Hepatocyte (in vitro differentiated cells): ENCODE measurements at regions not wholly inside any gene's neighbourhood (a gene's known extent, or its start where the extent isn't known, plus 50 kb on each side); places are given as distances from the start of the nearest gene placed in this dataset.

Experiments
- DNase-seq: peaks from one replicate; pipeline ENCODE4 v3.0.0-alpha.2; 2016; ENCODE audit warnings: low spot score
- H2AFZ ChIP-seq: fragments of 200-600 bp; sonication (generic); 2 replicates; pipeline ENCODE4 v1.6.0; 2016; ENCODE audit warnings: antibody characterized with exemption, mild to moderate bottlenecking
- H3K27ac ChIP-seq: fragments of 200-600 bp; sonication (generic); 2 replicates; pipeline ENCODE4 v1.5.1; 2016; ENCODE audit warnings: mild to moderate bottlenecking
- H3K27me3 ChIP-seq: fragments of 200-600 bp; sonication (generic); 2 replicates; pipeline ENCODE4 v1.6.1; 2016
- H3K36me3 ChIP-seq: fragments of 200-600 bp; sonication (generic); replicated peaks from 2 replicates; pipeline ENCODE4 v1.5.1; 2016; ENCODE audit warnings: low read depth; ENCODE audit not compliant: insufficient read depth
- H3K4me1 ChIP-seq: fragments of 200-600 bp; sonication (generic); 2 replicates; pipeline ENCODE4 v1.5.1; 2016; ENCODE audit warnings: mild to moderate bottlenecking, moderate library complexity; ENCODE audit not compliant: insufficient read depth
- H3K4me2 ChIP-seq: fragments of 200-600 bp; sonication (generic); 2 replicates; pipeline ENCODE4 v1.6.0; 2016
- H3K4me3 ChIP-seq: fragments of 200-600 bp; sonication (generic); 2 replicates; pipeline ENCODE4 v1.5.1; 2016; ENCODE audit warnings: mild to moderate bottlenecking
- H3K79me2 ChIP-seq: fragments of 200-600 bp; sonication (generic); 2 replicates; pipeline ENCODE4 v1.6.0; 2017; ENCODE audit warnings: mild to moderate bottlenecking
- H3K9me2 ChIP-seq: fragments of 200-600 bp; sonication (generic); replicated peaks from 2 replicates; pipeline ENCODE4 v1.6.0; 2017; ENCODE audit warnings: mild to moderate bottlenecking; ENCODE audit not compliant: insufficient read depth
- H3K9me3 ChIP-seq: fragments of 200-600 bp; sonication (generic); 2 replicates; pipeline ENCODE4 v1.5.1; 2016; ENCODE audit warnings: low read depth, mild to moderate bottlenecking
- H4K20me1 ChIP-seq: fragments of 200-600 bp; sonication (generic); 2 replicates; pipeline ENCODE4 v1.6.0; 2016; ENCODE audit warnings: mild to moderate bottlenecking; ENCODE audit not compliant: insufficient read depth, poor library complexity, severe bottlenecking
- EZH2 ChIP-seq: fragments of 200-600 bp; sonication (generic); IDR thresholded peaks from 2 replicates; pipeline ENCODE4 v1.6.1; 2016; ENCODE audit warnings: antibody characterized with exemption, mild to moderate bottlenecking, borderline replicate concordance
- EZH2phosphoT487 ChIP-seq: fragments of 200-600 bp; sonication (generic); IDR thresholded peaks from one replicate; pipeline ENCODE4 v1.6.1; 2018; ENCODE audit warnings: antibody characterized with exemption, mild to moderate bottlenecking, low read depth, moderate library complexity; ENCODE audit not compliant: unreplicated experiment, severe bottlenecking
- WGBS: methylation state at CpG from one replicate; pipeline ENCODE4 v1.1.6; 2016; ENCODE audit warnings: low lambda C conversion rate; ENCODE audit errors: missing lambda C conversion rate; 5-methylcytosine and 5-hydroxymethylcytosine counted together
- TF ChIP-seq, protein P1 (sequence below): fragments of 200-600 bp; sonication (generic); IDR thresholded peaks from 2 replicates; pipeline ENCODE4 v1.5.1; 2016; ENCODE audit warnings: antibody characterized with exemption, mild to moderate bottlenecking; ENCODE audit not compliant: poor library complexity

DNA sequence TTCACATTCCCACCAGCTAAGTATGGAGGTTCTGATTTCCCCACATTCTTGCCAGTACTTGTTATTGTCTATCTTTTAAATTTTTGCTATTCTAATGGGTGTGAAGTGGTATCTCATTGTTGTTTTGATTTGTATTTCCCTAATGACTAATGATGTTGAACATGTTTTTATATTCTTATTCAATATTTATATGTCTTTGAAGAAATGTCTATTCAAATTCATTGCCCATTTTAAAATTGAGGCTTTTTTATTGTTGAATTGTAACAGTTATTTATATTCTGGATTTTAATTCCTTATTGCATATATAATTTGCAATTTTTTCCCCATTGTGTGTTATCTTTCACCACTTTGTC is 255.3 kb downstream of the EDEM1 start:
- H2AFZ ChIP-seq = no peak overlapping the region
- H3K4me1 ChIP-seq = no peaks in the 10 kb centered on the region
- no peak overlapping the region for H3K4me2 ChIP-seq
- H3K4me3 ChIP-seq = no peak overlapping the region
- no peaks in the 10 kb centered on the region for H3K27me3 ChIP-seq
- no peaks in the 10 kb centered on the region for H3K9me2 ChIP-seq
- no peak for DNase-seq
- no peaks in the 10 kb centered on the region for H3K36me3 ChIP-seq
- no peaks in the 10 kb centered on the region for H3K79me2 ChIP-seq
- no peak for TF ChIP-seq EZH2phosphoT487
- no peaks in the 10 kb centered on the region for H3K9me3 ChIP-seq
- no peak overlapping the region for H3K27ac ChIP-seq
- H4K20me1 ChIP-seq = no peaks in the 10 kb centered on the region

DNA sequence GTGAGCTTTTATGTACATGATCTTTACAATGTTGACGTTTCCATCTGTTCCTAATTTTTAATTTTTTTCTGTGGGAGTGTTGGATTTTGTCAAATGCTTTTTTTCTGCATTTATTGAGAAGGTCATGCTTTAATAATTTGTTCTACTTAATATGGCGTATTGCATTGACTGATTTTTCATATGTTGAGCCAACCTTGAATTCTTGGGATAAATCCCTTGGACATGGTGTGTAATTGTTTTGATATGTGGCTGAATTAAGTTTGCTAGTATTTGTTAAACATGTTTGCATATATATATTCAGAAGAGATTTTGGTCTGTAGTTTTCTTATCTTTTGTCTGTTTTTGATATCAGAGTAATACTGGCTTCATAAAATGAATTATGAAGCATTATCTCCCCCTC is 256.7 kb downstream of the EDEM1 start:
- no peaks in the 10 kb centered on the region for H4K20me1 ChIP-seq
- no peaks in the 10 kb centered on the region for H3K36me3 ChIP-seq
- 88% methylated on average over 2 of the region's 2 CpGs for WGBS
- H3K27ac ChIP-seq = no peak overlapping the region
- no peaks in the 10 kb centered on the region for H3K9me3 ChIP-seq
- H3K9me2 ChIP-seq = no peaks in the 10 kb centered on the region
- no peak for DNase-seq
- H3K4me3 ChIP-seq = no peak overlapping the region
- TF ChIP-seq EZH2phosphoT487 (no peak), EZH2 (no peak)
- TF ChIP-seq, protein P1, sequence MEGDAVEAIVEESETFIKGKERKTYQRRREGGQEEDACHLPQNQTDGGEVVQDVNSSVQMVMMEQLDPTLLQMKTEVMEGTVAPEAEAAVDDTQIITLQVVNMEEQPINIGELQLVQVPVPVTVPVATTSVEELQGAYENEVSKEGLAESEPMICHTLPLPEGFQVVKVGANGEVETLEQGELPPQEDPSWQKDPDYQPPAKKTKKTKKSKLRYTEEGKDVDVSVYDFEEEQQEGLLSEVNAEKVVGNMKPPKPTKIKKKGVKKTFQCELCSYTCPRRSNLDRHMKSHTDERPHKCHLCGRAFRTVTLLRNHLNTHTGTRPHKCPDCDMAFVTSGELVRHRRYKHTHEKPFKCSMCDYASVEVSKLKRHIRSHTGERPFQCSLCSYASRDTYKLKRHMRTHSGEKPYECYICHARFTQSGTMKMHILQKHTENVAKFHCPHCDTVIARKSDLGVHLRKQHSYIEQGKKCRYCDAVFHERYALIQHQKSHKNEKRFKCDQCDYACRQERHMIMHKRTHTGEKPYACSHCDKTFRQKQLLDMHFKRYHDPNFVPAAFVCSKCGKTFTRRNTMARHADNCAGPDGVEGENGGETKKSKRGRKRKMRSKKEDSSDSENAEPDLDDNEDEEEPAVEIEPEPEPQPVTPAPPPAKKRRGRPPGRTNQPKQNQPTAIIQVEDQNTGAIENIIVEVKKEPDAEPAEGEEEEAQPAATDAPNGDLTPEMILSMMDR = no peak
- H2AFZ ChIP-seq = no peak overlapping the region
- no peaks in the 10 kb centered on the region for H3K4me1 ChIP-seq
- H3K27me3 ChIP-seq = no peaks in the 10 kb centered on the region
- no peak overlapping the region for H3K4me2 ChIP-seq
- no peaks in the 10 kb centered on the region for H3K79me2 ChIP-seq

DNA sequence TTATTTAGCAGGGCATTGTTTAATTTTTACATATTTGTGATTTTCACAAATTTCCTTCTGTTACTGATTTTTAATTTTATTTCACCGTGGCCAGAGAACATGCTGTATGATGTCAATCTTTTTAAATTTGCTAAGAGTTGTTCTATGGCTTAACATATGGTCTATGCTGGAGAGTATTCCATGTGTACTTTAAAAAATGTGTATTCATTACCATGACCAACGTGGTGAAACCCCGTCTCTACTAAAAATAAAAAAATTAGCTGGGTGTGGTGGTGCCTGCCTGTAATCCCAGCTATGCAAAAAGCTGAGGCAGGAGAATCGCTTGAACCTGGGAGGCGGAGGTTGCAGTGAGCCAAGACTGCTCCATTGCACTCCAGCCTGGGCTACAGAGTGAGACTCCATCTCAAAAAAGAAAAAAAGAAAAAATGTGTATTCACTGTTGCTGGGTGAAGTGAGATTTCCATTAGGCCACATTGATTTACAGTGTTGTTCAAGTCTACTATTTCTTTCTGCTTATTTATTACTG is 258.2 kb downstream of the EDEM1 start:
- Histone ChIP-seq H3K9me3 (no peaks in the 10 kb centered on the region), H3K79me2 (no peaks in the 10 kb centered on the region), H3K4me2 (no peak overlapping the region), H3K9me2 (no peaks in the 10 kb centered on the region), H3K36me3 (no peaks in the 10 kb centered on the region), H3K27me3 (no peaks in the 10 kb centered on the region), H3K4me1 (no peaks in the 10 kb centered on the region), H2AFZ (no peak overlapping the region), H3K27ac (no peak overlapping the region), H3K4me3 (no peak overlapping the region), H4K20me1 (no peaks in the 10 kb centered on the region)
- 88% methylated on average over 5 of the region's 5 CpGs for WGBS
- DNase-seq = no peak
- TF ChIP-seq EZH2phosphoT487 (no peak), EZH2 (no peak)
- TF ChIP-seq, protein P1 = no peak

DNA sequence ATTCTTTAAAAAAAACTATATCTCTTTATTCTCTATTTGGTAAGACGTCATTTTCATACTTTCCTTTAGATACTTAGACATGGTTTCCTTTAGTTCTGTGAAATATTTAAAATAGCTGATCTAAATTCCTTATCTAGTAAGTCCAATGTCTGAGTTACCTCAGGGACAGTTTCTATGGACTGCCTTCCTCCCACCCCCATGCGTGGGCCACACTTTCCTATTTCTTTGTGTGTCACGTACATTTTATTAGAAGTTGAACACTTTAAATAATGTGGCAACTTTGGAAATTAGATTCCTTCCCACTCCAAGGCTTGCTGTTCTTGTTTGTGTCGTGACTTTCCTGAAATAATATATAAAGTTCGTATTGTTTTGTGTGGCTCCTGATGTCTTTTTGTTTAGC is 260.7 kb downstream of the EDEM1 start:
- H2AFZ ChIP-seq = no peak overlapping the region
- H3K4me3 ChIP-seq = no peak overlapping the region
- no peaks in the 10 kb centered on the region for H3K9me2 ChIP-seq
- DNase-seq = no peak
- no peaks in the 10 kb centered on the region for H3K4me1 ChIP-seq
- H3K9me3 ChIP-seq = no peaks in the 10 kb centered on the region
- H3K27ac ChIP-seq = no peak overlapping the region
- WGBS = 87% methylated on average over 5 of the region's 5 CpGs
- H3K27me3 ChIP-seq = no peaks in the 10 kb centered on the region
- TF ChIP-seq EZH2 (no peak), EZH2phosphoT487 (no peak)
- TF ChIP-seq, protein P1 = no peak
- H4K20me1 ChIP-seq = no peaks in the 10 kb centered on the region
- no peak overlapping the region for H3K4me2 ChIP-seq
- H3K36me3 ChIP-seq = no peaks in the 10 kb centered on the region
- H3K79me2 ChIP-seq = no peaks in the 10 kb centered on the region
